Motor neuron (in vitro differentiated cells): ENCODE measurements at regions not wholly inside any gene's neighbourhood (a gene's known extent, or its start where the extent isn't known, plus 50 kb on each side); places are given as distances from the start of the nearest gene placed in this dataset.

Experiments
- ATAC-seq, 8 experiments: fragments of 200-7000 bp; cut with Tn5 transposase; replicated peaks in 6 of 8; 2 replicates each; pipeline ENCODE4 v1.8.0; 2021; ENCODE audit warnings: mild to moderate bottlenecking in 8 of 8, moderate library complexity in 8 of 8
- H3K27ac ChIP-seq, 2 donors: fragments of 250-450 bp; sonication (Bioruptor Pico); 2 replicates each; pipeline ENCODE4 v1.9.0; 2021; ENCODE audit warnings: antibody characterized with exemption in 2 of 2, mild to moderate bottlenecking in 2 of 2, moderate library complexity in 1 of 2
- H3K4me1 ChIP-seq, 2 donors: fragments of 250-450 bp; sonication (Bioruptor Pico); replicated peaks in 1 of 2; 2 replicates each; pipeline ENCODE4 v1.6.1; 2021; ENCODE audit warnings: antibody characterized with exemption in 2 of 2, mild to moderate bottlenecking in 2 of 2, moderate library complexity in 1 of 2
- H3K4me3 ChIP-seq, 5 donors: fragments of 250-450 bp; sonication (Bioruptor Pico); 2 replicates each; pipeline ENCODE4 v1.9.0; 2021; ENCODE audit warnings: antibody characterized with exemption in 5 of 5, mild to moderate bottlenecking in 5 of 5, moderate library complexity in 4 of 5
- WGBS, 10 experiments: fragments of 450-650 bp; shearing (Covaris generic); methylation state at CpG; one replicate each; pipeline ENCODE4 v1.0.0; 2022; 5-methylcytosine and 5-hydroxymethylcytosine counted together
- in situ Hi-C, 9 experiments: fragments of 400-800 bp; cut with MboI; loops; one replicate each; pipeline ENCODE4 v1.15.0; 2021; ENCODE audit warnings: low sequenced_read_pairs in 9 of 9, low pct_unique_long_range_greater_than_20kb in 2 of 9; ENCODE audit not compliant: unreplicated experiment in 9 of 9

GRCh38 chr6:113755449-113756289 is 101.5 kb upstream of the MARCKS start:
- no peak for ATAC-seq
- Histone ChIP-seq H3K27ac (no peak overlapping the region), H3K4me3 (no peak overlapping the region), H3K4me1 (no peaks in the 10 kb centered on the region)
- in situ Hi-C loops: no loop called here
- 75 to 100% (median 94%) methylated on average over 2 of the region's 4 CpGs; no CpG with 5 or more reads in 5 of the 10 experiments for WGBS, 10 experiments

DNA sequence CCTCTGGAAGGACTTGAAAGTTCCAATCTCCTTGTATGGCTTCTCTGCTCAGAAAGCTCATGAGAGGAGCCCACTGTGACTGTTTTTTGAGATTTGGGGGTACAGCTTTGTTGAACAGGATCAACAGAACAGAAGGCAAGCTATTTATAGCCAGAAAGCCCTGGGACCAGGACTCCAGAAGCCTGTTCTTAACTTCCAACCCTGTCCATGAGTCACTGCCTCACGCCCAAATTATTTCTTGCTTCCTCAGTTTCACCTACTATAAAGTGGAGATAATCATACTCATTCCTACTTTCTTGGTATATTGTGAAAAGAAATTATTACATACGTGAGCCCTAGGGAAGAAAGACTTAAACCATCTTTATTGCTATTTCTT is 100.9 kb upstream of the MARCKS start:
- 71 to 100% (median 93%) methylated on average over 1 to 2 of the region's 2 CpGs; no CpG with 5 or more reads in 3 of the 10 experiments for WGBS, 10 experiments
- ATAC-seq: no peak

GRCh38 chr6:113758214-113758613 is 98.9 kb upstream of the MARCKS start:
- no peak overlapping the region for H3K4me3 ChIP-seq
- no peaks in the 10 kb centered on the region for H3K4me1 ChIP-seq
- in situ Hi-C loops: no loop called here
- no peak overlapping the region for H3K27ac ChIP-seq
- no peak for ATAC-seq
- WGBS, 10 experiments: 61 to 100% (median 85%) methylated on average over 2 to 7 of the region's 7 CpGs; no CpG with 5 or more reads in 2 of the 10 experiments

More for the DNA sequence above, 100.9 kb upstream of the MARCKS start:
- Histone ChIP-seq H3K4me3 (no peak overlapping the region), H3K27ac (no peak overlapping the region), H3K4me1 (no peaks in the 10 kb centered on the region)
- in situ Hi-C loops: no loop called here

DNA sequence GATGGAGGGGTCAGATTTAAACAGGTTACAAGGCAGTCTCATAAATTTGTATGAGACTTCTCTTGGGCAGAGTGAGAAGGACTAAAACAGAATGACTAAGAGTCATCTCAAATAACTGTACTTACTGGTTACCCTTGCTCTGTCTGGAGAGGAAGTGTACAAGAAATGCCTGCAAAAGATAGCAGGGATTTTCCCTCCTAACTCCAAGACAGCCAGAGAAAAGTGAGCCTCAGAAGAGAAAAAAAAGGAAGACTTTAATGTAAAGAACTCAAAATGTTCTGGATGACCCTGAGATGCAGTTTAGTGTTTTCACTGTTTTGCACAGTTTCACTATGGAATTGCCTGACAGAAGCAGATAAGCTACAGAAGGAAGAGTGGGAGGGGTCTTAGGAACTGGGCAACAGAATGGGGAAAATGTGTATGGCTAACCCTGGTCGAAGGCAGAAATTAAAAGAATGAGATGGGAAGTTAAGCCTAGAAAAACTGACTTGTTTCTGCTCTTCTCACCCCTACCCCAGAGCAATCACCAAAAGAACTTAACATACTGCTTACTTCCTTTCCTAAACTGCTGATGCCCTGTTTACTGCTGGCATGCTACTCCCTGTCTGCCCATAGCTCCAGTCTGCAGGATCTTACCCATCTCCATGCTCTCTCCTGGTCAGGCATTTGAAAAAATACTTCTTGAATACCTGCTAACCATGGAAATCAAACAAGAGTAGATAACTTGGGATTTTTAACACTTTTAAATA is 98.1 kb upstream of the MARCKS start:
- no peak for ATAC-seq
- 33 to 100% (median 83%) methylated on average over 1 of the region's 1 CpG; no CpG with 5 or more reads in 2 of the 10 experiments for WGBS, 10 experiments
- H3K4me3 ChIP-seq: no peak overlapping the region
- in situ Hi-C loops: no loop called here
- no peaks in the 10 kb centered on the region for H3K4me1 ChIP-seq
- no peak overlapping the region for H3K27ac ChIP-seq

- in situ Hi-C loops: no loop called here
- peak in 1 of 8 experiments; percentile 21 for ATAC-seq
- no peaks in the 10 kb centered on the region for H3K4me1 ChIP-seq
- H3K4me3 ChIP-seq: no peak overlapping the region
- H3K27ac ChIP-seq: no peak overlapping the region
- 8 to 100% (median 60%) methylated on average over 2 of the region's 2 CpGs; no CpG with 5 or more reads in 2 of the 10 experiments for WGBS, 10 experiments
Observed at GRCh38 chr6:113762641-113763040, 94.5 kb upstream of the MARCKS start.

GRCh38 chr6:113763311-113763766 is 93.8 kb upstream of the MARCKS start:
- Histone ChIP-seq H3K27ac (no peak overlapping the region), H3K4me3 (no peak overlapping the region), H3K4me1 (no peaks in the 10 kb centered on the region)
- in situ Hi-C loops: no loop called here
- no peak for ATAC-seq
- 82 to 100% (median 100%) methylated on average over 1 of the region's 1 CpG; no CpG with 5 or more reads in 4 of the 10 experiments for WGBS, 10 experiments

GRCh38 chr6:113763876-113764275 is 93.3 kb upstream of the MARCKS start:
- in situ Hi-C loops: no loop called here
- Histone ChIP-seq H3K4me1 (no peaks in the 10 kb centered on the region), H3K4me3 (no peak overlapping the region), H3K27ac (no peak overlapping the region)
- ATAC-seq: peak in 2 of 8 experiments; percentile 63 to 75
- 0 to 100% (median 57%) methylated on average over 1 to 2 of the region's 2 CpGs; no CpG with 5 or more reads in 3 of the 10 experiments for WGBS, 10 experiments

DNA sequence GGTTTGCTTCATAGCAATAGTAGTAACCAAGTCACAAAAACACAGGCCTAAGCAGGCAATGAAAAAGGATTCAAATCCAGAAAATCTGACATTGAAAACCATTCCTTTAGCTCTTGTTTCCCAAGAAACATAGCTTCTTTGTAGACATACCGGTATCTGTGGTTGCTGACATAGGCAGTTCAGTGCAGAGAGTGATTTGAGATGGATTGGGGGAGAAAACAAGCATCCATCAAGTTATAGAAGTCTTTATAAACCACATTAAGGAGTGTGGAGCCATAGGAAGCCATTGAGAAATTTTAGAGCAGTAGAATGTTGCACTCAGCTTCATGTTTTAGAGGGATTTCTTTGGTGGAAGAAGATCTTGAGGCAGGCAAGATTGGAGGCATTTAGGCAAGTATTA is 91.2 kb upstream of the MARCKS start:
- no peak overlapping the region for H3K4me3 ChIP-seq
- peak in 1 of 8 experiments; percentile 98 for ATAC-seq
- H3K27ac ChIP-seq: no peak overlapping the region
- H3K4me1 ChIP-seq: no peaks in the 10 kb centered on the region
- 86 to 100% (median 100%) methylated on average over 1 of the region's 1 CpG; no CpG with 5 or more reads in 1 of the 10 experiments for WGBS, 10 experiments
- in situ Hi-C loops: no loop called here

GRCh38 chr6:113767985-113768384 is 89.2 kb upstream of the MARCKS start:
- H3K27ac ChIP-seq: no peak overlapping the region
- peaks cover 0 to 6% of the 10 kb centered on the region in 2 donors for H3K4me1 ChIP-seq
- no peak for ATAC-seq
- in situ Hi-C loops: no loop called here
- 82 to 100% (median 93%) methylated on average over 1 to 3 of the region's 3 CpGs for WGBS, 10 experiments
- H3K4me3 ChIP-seq: no peak overlapping the region

- H3K27ac ChIP-seq: no peak overlapping the region
- in situ Hi-C loops: no loop called here
- WGBS, 10 experiments: 33 to 100% (median 100%) methylated on average over 1 of the region's 1 CpG; no CpG with 5 or more reads in 4 of the 10 experiments
- no peak for ATAC-seq
- H3K4me3 ChIP-seq: no peak overlapping the region
- peaks cover 0 to 6% of the 10 kb centered on the region in 2 donors for H3K4me1 ChIP-seq
Observed at GRCh38 chr6:113772961-113773360, 84.2 kb upstream of the MARCKS start.

GRCh38 chr6:113774127-113774825 is 82.9 kb upstream of the MARCKS start:
- ATAC-seq: peak in 3 of 8 experiments; percentile 52 to 73 (median 55)
- H3K27ac ChIP-seq: no peak overlapping the region
- 90 to 100% (median 100%) methylated on average over 1 to 2 of the region's 2 CpGs; no CpG with 5 or more reads in 2 of the 10 experiments for WGBS, 10 experiments
- in situ Hi-C loops: no loop called here
- H3K4me1 ChIP-seq: peaks cover 0 to 6% of the 10 kb centered on the region in 2 donors
- no peak overlapping the region for H3K4me3 ChIP-seq

- in situ Hi-C loops: no loop called here
- WGBS, 10 experiments: 20 to 100% (median 26%) methylated on average over 1 to 2 of the region's 2 CpGs; no CpG with 5 or more reads in 3 of the 10 experiments
- Histone ChIP-seq H3K4me3 (no peak overlapping the region), H3K27ac (no peak overlapping the region), H3K4me1 (no peaks in the 10 kb centered on the region)
- ATAC-seq: peak in 5 of 8 experiments; percentile 16 to 72 (median 42)
Observed at GRCh38 chr6:113776998-113777397, 80.1 kb upstream of the MARCKS start.
